Esophagus muscularis mucosa (tissue), 3 donors: ENCODE measurements at regions not wholly inside any gene's neighbourhood (a gene's known extent, or its start where the extent isn't known, plus 50 kb on each side); places are given as distances from the start of the nearest gene placed in this dataset.

Experiments used
- POLR2A ChIP-seq: fragments of 450-650 bp; IDR thresholded peaks from one replicate; pipeline ENCODE4 v1.6.1; 2017; ENCODE audit warnings: antibody characterized with exemption, moderate library complexity, mild to moderate bottlenecking, low read depth
- TF ChIP-seq, protein P1 (sequence below), 3 experiments: fragments of 200-600 bp in 2 of 3; fragments of 450-650 bp in 1 of 3; sonication (generic) in 2 of 3; IDR thresholded peaks; one replicate each; pipeline ENCODE4 v1.5.1; 2017 to 2019; ENCODE audit warnings: antibody characterized with exemption in 3 of 3, mild to moderate bottlenecking in 2 of 3, moderate library complexity in 1 of 3

DNA sequence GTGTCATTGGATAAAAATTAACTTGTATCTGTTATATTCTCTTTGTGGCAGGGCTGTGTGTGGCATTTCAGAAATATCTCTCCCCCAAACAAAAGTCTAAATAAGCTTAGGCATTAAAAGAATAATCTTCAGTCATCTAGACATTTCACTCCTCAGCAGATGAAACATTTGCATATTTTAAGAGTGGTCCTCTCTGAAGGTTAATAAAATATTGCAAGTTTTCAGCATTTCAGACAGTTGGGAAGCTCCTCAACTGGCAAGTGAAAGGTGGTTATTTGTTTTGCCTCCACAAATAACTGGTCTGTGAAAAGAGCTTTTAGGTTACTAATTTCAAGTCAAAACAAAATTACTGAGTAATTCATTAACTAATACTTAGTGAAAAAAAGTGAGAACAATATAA is 462.6 kb downstream of the EPHA4 start:
- TF ChIP-seq, protein P1, sequence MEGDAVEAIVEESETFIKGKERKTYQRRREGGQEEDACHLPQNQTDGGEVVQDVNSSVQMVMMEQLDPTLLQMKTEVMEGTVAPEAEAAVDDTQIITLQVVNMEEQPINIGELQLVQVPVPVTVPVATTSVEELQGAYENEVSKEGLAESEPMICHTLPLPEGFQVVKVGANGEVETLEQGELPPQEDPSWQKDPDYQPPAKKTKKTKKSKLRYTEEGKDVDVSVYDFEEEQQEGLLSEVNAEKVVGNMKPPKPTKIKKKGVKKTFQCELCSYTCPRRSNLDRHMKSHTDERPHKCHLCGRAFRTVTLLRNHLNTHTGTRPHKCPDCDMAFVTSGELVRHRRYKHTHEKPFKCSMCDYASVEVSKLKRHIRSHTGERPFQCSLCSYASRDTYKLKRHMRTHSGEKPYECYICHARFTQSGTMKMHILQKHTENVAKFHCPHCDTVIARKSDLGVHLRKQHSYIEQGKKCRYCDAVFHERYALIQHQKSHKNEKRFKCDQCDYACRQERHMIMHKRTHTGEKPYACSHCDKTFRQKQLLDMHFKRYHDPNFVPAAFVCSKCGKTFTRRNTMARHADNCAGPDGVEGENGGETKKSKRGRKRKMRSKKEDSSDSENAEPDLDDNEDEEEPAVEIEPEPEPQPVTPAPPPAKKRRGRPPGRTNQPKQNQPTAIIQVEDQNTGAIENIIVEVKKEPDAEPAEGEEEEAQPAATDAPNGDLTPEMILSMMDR (IDR thresholded peaks at IDR 0.05): no peak
- TF ChIP-seq POLR2A: no peak
